ENCODE measurements at regions not wholly inside any gene's neighbourhood (a gene's known extent, or its start where the extent isn't known, plus 50 kb on each side); places are given as distances from the start of the nearest gene placed in this dataset.

DNA sequence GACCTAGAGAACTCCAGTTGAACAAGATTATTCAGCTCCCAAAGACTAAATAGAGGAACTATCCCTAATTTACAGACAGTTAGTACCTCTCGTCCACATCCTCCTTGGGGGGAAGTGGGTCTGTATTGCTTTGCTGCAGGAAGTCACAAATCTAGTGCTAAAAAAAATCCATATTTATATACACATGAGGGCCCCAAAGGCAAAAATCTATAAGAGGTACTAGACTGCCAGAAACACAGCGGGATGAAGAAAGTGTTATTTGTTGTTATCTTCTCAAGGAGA, 190.1 kb downstream of the TTC8 start:
- no peak for DNase-seq (ENCODE audit: low spot score)

DNA sequence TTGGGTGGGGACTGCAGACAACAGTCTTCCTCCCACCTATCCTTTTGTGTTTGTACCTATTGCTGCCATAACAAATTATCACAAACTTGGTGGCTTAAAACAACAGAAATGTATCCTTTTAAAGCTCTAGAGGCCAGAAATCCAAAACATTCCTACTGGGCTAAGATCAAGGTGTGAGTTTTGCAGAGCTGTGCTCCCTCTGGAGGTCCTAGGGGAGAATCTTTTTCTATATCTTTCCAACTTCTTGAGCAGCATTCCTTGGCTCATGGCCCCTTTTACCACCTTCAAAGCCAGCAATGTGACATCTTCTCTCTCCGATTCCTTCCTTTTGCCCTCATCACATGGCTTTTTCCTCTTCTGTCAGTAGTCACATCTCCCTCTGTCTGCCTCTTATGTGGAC, 190.6 kb downstream of the TTC8 start:
- DNase-seq (ENCODE audit: low spot score) = no peak

DNA sequence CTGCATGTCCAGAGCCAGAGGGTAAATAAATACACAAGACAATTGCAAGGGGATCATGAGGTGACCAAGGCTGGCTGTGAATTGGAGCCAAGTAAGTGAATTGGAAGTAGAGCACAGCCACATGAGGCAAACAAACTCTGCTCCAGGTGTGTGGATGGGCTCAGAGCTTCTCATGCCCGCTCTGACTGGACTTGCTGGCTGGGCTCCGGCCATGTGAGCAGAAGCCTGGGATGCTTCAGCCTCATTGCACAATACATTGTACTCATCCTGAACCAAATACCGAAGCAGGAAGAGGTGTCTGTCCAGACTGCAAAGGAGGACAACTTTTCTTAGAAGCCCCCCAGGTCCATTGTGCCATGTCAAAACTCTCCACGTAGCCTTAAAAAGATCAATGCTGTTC, 193.0 kb downstream of the TTC8 start:
- no peak for DNase-seq (ENCODE audit: low spot score)

DNA sequence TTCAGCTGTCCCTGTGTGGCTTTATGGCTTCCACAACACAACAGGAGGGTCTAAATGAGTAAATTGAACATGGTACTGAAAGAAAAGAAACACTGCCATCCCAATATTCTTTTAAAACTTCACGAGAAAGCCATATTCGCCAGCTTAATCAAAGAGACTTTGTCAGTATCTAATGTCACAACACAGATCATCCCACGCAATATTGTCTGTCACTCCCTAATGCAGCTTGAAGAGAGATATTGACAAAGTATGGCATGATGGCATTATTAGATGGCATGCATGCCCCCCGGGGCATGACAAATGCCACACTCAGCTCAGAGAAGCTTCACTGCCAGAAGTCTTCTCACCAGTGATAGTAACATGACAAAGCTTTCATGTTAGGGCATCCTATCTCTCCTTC, 197.8 kb downstream of the TTC8 start:
- no peak for DNase-seq (ENCODE audit: low spot score)

DNA sequence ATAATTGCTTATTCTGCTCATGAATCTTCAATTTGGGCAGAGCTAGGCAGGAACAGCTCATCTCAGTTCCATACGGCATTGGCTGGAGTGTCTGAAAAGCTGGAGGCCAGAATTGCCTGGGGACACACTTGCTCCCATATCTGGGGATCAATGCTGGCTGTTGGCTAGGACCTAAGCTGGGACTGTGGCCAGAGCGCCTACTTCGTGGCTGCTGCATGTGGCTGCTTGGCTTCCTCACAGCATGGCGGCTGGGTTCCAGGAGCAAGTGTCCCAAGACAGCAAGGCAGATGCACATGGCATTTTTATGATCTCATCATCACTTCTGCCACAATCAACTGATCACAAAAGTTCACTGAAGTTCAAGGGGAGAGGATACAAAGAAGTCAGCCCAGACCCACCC, 200.2 kb downstream of the TTC8 start:
- no peak for DNase-seq (ENCODE audit: low spot score)

DNA sequence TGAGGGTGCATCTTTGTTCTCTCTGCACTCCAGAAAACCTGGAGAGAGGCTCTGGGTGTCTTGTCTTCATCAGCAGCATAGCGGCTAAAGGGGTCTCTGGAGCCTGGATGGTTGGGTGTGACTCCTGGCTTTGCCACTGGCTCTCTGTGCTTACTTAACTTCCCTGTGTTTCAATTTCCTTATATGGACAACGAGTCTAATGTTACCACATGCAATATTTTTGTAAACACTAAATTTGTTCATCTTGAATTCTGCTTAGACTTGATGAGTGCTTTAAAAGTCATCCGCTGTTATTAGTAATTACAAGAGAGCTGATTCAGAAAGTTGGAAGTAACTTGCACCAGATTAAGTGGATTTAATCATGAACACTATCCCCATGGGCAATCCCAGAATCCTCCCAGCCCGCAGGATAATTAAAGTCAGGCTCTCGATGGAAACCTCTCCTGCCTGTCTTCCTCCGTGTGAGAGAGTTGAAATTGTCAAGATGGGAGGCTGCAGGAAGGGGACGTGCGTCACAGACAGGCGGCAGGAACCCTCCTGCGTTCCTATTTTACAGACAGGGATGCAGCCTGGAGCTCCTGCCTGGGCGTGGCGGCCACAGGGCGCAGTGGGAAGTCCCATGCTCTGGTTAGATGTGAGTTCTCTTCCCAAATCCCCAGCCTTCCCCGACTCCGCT, 201.2 kb downstream of the TTC8 start:
- no peak for DNase-seq (ENCODE audit: low spot score)

DNA sequence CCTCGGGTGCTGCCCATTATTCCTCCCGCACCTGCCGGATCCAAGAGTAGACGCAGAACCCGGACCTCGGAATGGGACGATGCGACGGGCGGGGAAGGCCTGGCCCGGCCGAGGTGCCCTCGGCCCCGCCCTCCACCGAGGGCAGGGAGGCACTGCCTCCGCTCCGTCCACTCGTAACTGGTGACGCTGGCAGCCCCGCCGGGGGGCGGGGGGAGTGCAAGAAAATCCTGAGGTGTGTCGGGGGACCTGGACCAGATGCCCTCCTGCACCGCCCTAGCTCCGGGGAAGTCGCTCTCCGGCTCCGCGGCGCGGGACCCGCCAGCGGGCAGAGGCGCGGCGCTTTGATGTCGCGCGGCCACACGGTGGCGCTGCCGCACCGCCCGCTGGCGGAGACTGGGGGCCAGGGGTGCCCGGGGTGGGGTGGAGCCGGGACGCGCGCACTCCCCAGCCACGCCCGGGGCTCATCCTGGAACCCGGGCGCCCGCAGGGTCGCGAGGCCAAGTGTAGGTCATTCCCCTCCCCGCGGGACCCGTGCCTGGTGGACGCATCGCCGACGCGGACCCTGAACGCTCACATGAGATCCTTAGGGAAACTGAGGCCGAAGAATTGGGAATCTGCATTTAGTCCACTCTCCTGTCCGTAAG, 202.8 kb downstream of the TTC8 start:
- peak; percentile 91 for DNase-seq (ENCODE audit: low spot score)

DNA sequence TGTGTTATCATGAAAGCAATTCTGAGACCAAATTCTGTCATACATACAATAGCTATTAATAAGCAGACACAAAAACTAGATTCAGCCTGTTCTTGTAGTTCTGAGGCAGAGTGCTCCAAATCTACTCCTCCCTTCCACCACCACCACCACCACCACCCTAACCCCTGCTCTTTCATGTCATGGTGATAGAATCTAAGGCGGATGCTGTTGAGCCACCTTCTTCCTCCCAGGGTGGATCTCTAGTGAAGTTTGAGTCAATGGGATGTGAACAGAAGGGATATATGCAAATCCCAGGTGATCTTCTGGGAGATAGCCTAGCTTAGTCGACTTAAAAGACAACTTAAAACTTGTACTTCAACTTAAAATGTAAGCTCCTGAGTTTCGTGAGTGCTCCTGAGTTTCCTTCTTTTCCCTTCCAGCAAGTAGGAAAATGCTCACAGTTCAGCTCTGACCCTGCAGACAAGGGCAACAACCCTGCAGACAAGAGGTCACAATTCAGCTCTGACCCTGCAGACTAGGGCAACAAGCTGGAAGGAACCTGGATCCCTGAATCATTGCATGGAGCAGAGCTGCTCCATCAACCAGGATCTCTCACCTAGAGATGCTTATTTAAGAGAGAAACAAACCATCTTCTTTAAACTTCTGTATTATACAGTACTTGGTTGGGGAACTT, 204.1 kb downstream of the TTC8 start:
- DNase-seq (ENCODE audit: low spot score) = no peak

DNA sequence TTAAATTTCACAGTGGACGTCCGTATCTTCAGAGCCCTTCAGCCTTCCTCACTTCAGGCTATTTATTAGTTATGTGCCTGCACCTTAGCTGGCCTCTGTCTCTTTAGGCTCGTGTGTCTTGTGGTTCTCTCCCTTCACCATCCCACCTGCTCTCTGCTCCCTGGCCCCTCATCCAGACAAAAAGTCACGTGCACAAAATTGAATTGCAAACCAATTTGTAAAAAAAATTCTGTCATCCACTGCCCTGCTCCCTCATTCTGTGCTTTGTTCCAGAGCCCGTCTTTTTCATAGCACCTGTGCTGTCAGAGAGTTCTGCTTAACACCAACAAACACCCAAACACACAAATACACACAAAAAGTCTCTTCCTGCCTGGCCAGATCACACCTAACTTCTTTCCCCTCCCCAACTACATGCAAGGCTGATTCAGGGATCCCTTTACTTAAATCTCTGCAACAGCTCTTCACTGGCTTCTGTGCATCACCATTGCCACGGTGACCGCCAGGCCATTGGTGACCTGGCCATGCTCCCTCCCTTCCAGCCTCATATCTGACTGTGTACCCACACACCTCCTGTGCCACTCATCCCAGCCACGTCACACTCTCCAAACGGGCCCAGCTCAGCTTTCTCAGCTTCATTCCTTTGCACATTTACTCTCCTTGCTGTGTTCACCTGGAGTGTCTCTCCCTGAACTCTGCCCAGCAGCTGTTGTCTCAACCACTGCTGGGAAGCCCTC, 205.7 kb downstream of the TTC8 start:
- no peak for DNase-seq (ENCODE audit: low spot score)

DNA sequence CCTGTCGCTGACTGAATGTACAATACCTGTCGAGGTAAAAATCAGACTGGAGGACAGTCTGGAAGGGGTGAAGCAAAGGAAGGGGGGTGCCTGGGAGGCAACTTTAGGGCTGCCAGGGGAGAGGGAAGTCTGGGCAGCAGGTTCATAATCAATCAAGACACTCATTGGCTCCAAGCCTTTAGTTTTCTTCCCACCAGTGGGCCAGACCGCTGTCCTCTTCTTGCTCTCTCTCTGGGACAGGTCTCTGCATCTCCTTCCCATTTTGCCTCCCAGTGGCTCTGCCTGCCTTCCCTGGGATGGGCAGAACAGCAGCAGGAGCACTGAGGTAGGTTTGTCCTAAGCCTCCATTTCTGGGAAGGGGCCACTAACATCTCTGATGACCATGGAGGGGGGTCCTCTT, 206.5 kb downstream of the TTC8 start:
- DNase-seq (ENCODE audit: low spot score) = no peak

DNA sequence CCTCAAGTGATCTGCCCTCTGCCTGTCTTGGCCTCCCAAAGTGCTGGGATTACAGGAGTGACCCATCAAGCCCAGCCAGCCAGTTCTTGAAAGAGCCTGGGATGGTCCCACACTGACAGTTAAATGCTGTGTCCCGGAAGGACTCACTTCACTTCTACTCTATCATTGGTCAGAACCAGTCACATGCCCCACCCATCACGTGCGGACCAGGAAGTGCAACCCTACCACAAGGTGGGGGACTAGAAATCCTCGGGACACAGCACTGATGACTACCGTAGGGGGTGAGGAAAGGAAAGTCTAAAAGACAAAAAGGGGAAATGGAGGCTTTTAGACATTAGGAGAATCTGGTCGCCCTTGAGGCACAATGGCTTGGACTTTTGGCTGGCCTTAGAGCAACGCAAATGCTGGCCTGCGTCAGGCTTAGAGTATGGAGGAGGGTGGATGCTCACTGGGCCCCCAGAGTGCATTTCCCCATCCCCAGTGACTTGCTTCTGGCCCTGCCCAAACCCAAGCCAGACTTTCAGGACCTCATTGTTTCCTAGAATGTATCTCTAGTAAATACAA, 207.7 kb downstream of the TTC8 start:
- no peak for DNase-seq (ENCODE audit: low spot score)

DNA sequence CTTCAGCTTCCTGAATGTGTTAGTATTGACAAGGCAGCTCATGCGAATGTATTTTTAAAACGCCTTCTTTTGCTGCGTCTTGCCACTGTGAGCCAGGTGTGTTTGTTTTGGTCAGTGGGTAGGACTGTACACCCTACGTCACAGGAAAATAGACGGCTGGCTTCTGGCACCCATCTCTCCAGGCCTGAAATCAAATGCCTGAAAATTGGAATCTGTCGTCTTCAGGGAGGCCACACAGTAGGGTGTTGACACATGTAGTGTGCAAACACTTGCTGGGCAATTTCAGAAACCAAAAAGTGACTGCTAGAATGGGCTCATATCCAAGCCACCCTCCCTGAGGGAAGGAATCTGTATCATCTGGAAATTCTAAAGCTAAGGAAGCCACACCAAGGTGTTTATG, 209.3 kb downstream of the TTC8 start:
- no peak for DNase-seq (ENCODE audit: low spot score)

DNA sequence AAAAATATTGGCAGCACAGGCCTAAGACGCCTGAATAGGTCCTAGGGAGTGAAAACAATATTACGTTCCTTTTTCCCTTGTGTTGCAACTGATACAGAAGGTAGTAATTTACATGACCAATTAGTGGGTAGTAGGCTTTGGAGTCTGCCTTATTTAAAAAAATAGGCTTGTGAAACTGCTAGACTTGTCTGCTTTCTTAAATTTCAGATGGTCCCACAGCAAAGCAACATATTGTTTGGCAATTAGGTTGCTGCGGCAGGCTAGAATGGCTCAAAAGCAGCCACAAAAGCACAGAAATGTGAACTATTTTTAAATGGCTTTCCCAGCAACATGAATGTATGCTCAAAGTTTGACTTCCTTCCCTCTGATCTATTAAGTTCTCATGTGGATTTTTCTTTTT, 211.9 kb downstream of the TTC8 start:
- no peak for DNase-seq (ENCODE audit: low spot score)

DNA sequence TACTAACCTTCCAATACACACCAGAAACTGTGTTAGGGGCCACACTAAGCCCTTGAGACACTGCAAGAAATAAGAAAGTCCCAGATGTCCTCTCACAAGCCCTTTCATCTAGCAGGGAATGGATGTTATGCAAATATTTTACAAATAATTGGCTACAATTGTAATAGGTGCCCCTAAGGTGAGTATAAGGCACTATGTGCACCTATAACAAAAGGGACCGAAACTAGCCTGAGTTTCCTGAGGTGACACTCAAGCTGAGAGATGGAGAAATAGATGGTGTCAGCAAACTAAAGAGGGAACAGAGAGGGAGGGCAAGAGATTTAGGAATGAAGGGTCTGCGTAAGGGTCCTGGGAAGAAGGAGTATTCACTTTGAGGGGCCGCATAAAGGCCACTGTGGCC, 212.6 kb downstream of the TTC8 start:
- DNase-seq (ENCODE audit: low spot score) = no peak

DNA sequence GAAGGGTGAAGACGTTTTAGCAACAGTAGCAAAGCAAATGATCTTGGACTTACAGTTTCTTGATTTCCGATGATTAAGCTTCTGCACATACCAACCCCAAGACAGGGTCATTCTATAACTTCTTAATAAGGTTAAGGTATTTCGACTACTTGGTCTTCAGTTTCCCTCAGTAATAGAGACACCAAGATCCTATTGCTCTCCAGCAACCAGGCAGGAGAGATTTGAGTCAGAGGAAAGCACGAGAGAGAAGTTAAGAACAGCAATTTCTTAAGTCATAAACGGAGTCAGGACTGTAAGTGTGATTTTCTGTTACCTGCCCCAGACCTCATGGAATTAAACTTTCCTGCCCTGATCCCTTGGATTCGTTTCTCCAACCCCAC, 215.6 kb downstream of the TTC8 start:
- no peak for DNase-seq (ENCODE audit: low spot score)

DNA sequence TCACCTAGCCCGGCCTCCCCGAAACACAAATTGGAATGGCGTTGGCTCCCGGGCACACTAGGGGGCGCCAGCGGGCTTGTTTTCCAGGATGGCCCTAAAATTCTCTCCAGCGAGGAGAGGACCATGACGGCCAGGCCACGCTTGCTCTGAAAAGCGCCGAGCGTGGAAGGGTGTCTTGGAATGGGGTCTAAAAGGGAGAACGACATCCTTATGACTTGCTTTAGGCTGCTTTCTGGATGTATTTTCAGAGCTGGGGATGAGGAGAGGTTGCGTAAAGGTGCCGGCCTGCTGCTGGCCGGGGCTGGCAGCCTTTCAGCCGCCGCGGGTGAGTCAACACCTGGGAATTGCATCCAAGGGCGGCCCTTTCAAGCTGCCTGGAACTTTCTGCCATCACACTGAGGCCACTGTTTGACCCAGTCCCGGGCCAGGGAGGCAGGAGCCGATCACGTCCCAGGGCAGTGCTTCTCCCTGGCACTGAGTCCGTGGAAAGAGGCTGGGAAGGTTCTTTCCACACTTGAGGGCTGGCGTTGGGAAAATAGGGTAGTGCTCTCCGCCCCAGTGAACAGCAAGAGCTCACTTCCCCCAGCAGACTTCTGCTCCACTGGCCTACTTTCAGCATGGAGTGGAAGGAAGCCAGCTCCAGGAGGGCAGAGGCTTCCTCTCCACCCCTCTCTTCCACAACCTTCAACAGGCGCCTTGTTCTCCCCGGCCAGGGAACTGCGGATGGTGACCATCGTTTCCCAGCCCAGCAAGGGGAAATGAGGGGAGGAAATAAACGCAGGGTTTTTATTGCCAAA, 216.2 kb downstream of the TTC8 start:
- DNase-seq (ENCODE audit: low spot score) = peak; percentile 95

DNA sequence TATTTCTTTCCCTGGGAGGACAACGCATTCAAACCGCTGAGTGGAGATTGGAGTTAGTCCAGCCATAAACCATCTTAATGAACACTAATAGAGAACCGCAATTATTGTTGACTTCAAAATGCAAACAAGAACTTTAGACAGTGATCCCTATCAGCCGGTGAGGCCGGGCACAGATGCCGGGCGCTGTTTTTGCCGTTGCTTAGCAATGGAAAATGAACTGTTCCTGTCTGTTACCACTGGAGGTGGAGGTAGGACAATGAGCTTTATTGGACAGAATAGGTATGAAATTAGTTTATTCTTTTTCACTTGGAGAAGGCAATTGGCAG, 216.8 kb downstream of the TTC8 start:
- no peak for DNase-seq (ENCODE audit: low spot score)

DNA sequence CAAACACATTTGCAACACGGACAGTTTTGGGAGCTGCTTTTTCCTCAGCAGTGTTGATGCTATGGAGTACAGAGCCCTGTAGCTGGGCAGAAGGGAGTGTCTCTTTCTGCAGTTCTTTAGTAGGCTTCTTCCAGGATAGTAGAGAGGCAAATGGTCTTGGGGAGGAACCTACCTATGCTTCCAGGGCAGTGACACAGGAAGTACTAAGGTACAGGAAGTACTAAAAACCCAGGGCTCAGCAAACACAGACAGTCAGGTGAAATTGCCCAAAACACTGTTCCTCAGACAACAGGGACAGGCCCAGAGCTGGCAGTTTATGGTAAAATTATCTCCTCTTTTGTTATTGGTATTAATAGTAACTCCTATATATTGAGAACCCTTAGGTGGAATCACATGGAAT, 217.6 kb downstream of the TTC8 start:
- no peak for DNase-seq (ENCODE audit: low spot score)

DNA sequence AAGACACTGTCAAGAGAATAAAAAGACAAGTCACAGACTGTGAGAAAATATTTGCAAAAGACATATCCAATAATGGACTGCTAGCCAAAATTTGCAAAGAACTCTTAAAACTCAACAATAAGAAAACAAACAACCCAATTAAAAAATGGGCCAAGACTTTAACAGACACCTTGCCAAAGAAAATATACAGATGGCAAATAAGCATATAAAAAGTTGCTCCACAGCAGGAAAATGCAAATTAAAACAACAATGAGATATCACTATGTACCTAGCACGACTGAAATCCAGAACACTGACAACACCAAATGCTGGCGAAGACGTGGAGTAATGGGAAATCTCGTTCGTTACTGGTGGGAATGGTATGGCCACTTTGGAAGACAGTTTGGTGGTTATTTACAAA, 228.9 kb downstream of the TTC8 start:
- no peak for DNase-seq (ENCODE audit: low spot score)

DNA sequence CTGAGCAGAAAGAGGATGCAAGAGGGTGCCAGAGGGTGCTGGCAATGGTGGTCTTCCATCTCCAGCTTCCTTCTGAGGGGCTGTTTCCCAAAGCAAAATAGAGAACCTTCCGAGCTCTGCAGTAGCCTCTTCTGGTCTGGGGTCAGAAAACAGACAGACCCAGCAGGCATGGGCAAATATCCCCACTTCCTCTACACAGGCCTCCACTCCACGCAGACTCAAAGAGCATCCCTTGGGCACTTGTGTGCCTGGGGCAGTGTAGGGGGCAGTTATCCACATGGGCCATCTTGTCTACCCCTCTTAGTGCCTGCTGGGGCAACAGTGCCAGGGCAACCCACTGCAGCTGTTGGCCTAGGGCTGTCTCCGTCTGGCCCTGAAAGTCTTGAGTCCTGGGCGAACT, 231.9 kb downstream of the TTC8 start:
- DNase-seq (ENCODE audit: low spot score) = no peak

DNA sequence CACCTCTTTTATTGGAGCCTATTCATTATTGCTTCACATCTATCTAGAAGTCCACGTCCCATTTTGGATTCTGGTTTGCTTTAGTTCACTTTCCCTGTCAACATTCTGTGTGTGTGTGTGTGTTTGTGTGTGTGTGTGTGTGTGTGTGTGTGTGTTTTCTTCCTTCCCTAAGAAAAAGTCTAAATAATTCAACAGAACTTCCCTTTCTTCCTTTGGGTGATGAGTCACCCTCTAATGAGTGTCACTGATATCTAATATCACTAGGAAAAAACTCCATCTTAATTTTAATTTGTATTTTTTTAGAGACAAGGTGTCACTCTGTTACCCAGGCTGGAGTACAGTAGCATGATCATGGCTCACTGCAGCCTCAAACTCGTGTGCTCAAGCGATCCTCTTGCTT, 234.2 kb downstream of the TTC8 start:
- DNase-seq (ENCODE audit: low spot score) = no peak

DNA sequence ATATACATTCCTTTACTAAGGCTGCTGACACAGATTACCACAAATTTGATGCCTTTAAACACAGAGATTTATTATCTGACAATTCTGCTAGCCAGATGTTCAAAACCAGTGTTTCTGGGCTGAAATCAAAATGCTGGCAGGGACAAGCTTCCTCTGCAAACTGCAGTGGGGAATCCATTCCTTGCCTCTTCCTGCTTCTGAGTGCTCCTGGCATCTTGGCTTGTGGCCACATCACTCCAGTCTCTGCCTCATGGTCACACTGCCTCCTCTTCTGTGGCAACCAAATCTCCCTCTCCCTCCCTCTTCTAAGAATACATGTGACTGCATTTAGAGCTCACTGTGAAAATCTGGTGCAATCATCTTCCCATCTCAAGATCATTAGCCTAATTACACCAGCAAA, 235.7 kb downstream of the TTC8 start:
- DNase-seq (ENCODE audit: low spot score) = no peak
